ENCODE measurements at regions not wholly inside any gene's neighbourhood (a gene's known extent, or its start where the extent isn't known, plus 50 kb on each side); places are given as distances from the start of the nearest gene placed in this dataset.
"Not testable (repeated sequence)": the region's sequence is repeated elsewhere in the genome, so short reads cannot be mapped to it uniquely, and the experiment has no call there.

- no peak for DNase-seq
Measured at GRCh38 chr1:113307771-113308445, 82.4 kb upstream of the MAGI3 start.

GRCh38 chr1:113312651-113313050 lies 77.7 kb upstream of the MAGI3 start:
- DNase-seq = not testable (repeated sequence)

GRCh38 chr1:113314600-113314999 lies 75.7 kb upstream of the MAGI3 start:
- no peak for DNase-seq

- DNase-seq = no peak
Measured at GRCh38 chr1:113320272-113320671, 70.0 kb upstream of the MAGI3 start.

GRCh38 chr1:113320972-113321680 lies 69.2 kb upstream of the MAGI3 start:
- no peak for DNase-seq

- no peak for DNase-seq
Measured at GRCh38 chr1:113321771-113322387, 68.4 kb upstream of the MAGI3 start.

- DNase-seq = no peak
Measured at GRCh38 chr1:113322439-113322838, 67.9 kb upstream of the MAGI3 start.

- no peak for DNase-seq
Measured at GRCh38 chr1:113325022-113325421, 65.3 kb upstream of the MAGI3 start.

- no peak for DNase-seq
Measured at GRCh38 chr1:113326976-113327375, 63.3 kb upstream of the MAGI3 start.

- DNase-seq = no peak
Measured at GRCh38 chr1:113333056-113333455, 57.3 kb upstream of the MAGI3 start.

GRCh38 chr1:113340038-113340437 lies 50.3 kb upstream of the MAGI3 start:
- DNase-seq = no peak
